GM13977 (cell line): ENCODE measurements at regions not wholly inside any gene's neighbourhood (a gene's known extent, or its start where the extent isn't known, plus 50 kb on each side); places are given as distances from the start of the nearest gene placed in this dataset.

Source experiments
- DNase-seq: peaks from one replicate; pipeline ENCODE4 v3.0.0; 2012; ENCODE audit warnings: low spot score
- CTCF ChIP-seq: IDR thresholded peaks from 2 replicates; pipeline ENCODE4 v1.5.1; 2012; ENCODE audit warnings: mild to moderate bottlenecking, control low read depth; ENCODE audit not compliant: insufficient read depth; ENCODE audit errors: extremely low read depth, missing control alignments
- in situ Hi-C: fragments of 300-500 bp; cut with MboI; formaldehyde crosslinking; loops from one replicate; pipeline ENCODE4 v1.12.0; 2022; ENCODE audit warnings: low sequenced_read_pairs, low pct_unique_long_range_greater_than_20kb, mixed read lengths, inconsistent platforms; ENCODE audit not compliant: unreplicated experiment

- no peak for TF ChIP-seq CTCF
- DNase-seq, result no peak
- in situ Hi-C loops, result no loop called here
Observed at GRCh38 chr2:21220930-21221329, 97.2 kb downstream of the TDRD15 start.

DNA sequence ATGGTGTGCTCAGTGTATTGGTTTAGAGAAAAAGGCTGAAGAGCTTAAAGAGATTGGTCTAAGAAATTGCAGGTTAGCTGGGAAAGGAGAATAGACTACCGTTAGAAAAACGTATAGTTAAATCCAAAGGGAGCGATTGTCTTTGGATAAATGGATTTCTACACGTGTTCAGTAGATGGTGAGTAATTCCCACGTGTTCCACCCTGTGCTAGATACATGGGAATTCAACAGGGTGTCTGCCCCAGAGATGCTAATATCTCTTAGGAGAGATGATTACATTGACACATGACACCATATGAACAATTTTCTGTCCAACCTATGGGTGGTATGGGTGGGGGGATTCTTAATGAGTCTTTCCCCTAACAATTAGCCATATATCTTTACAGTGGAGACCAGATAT lies 99.8 kb downstream of the TDRD15 start:
- in situ Hi-C loops, result no loop called here
- DNase-seq, result no peak
- TF ChIP-seq CTCF, result no peak

DNA sequence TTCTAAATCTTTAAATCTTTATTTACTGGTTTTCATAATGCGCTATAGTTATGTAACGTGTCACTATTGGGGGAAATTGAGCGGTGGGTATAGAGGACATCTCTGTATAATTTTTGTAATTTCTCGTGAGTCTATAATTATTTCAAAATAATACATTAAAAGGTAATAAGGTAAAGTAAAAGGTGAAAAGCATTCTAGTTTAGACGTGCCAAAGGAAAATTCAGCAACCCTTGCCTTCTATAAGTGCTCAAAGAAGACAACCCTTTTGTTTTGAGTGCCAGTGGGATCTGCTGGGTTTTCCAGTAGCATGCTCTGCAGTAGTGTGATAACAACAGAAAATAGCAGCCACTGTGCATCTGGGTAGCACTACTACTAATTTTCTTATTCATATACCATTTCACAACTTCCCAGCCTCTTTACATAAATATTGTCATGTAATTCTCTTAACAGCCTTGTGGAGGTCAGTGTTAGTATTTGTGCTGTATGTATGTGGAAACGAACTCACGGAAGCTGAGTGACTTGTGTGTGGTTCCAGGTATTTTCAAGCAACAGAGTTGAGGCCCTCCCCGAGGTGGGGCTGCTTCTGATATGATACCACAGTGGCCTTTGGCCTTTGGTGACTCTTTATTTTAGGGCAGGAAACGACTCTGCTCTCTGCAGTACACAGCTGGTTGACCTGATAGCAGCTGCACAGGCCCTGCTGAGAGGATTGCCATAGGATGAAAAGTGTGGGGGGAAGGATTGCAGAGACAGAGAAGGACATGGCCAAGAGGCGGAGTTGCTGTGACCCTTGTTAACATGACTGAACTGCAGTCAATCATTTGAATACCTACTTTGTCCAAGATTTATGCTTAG lies 104.5 kb downstream of the TDRD15 start:
- in situ Hi-C loops, result no loop called here
- no peak for DNase-seq
- no peak for TF ChIP-seq CTCF

DNA sequence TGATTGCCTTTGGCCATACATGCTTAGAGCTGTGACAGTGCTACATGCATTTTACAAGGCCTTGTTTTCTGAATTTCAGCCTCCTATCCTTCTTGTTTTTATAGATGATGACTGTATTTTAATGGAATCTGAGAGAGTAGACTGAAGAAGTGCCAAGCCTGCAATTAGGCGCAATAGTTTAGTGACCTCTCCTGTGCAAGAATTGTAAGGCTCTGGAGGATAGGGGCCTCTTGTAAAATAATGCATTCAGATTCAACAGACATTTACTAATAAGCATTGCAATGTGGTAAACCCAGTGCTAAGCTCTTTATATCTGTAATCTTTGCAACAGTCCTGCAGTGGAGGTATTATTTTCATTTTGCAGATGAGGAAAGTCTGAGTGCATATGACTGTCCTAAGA lies 105.5 kb downstream of the TDRD15 start:
- in situ Hi-C loops, result no loop called here
- no peak for DNase-seq
- no peak for TF ChIP-seq CTCF

DNA sequence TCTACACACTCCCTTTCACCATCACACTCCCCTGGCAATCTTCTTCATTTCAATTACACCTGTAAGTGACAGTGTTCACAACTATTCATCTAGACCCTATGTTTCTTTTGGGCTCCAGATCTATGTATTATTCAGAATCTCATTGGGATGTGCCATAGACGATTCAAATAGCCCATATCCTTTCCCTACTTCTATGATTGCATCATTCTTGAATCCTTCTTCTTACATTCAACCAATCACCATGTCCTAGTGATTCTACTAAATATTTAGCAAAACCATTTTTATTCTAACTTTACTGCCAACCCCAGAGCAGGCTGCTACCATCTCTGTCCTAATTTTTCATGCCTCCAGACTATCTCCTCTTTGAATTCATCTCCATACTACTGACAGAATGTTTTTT lies 106.4 kb downstream of the TDRD15 start:
- DNase-seq, result no peak
- in situ Hi-C loops, result no loop called here
- TF ChIP-seq CTCF, result no peak

DNA sequence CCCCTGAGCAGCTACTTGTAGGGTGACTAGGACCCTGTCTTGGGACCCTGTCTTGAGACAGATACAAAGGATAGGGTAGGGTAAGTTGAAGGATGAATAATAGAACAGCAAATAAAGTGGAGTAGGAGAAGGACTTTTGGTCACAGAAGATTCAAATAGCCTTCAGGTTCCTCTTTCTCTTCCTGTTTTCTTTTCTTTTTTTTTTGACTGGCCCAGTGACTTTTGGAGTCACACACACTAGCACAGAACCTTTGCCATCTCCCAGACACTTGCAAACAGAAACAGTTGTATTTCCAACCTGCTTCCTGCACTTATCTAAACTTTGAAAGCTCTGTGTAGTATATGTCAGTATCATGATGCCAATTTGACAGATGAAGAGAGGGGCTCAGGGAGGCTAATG lies 108.2 kb downstream of the TDRD15 start:
- in situ Hi-C loops, result no loop called here
- no peak for TF ChIP-seq CTCF
- no peak for DNase-seq
